GM21786 (cell line): ENCODE measurements at regions not wholly inside any gene's neighbourhood (a gene's known extent, or its start where the extent isn't known, plus 50 kb on each side); places are given as distances from the start of the nearest gene placed in this dataset.

Experiments used
- ATAC-seq: cut with Tn5 transposase; IDR thresholded peaks from one replicate; pipeline ENCODE4 v1.9.1; 2021; ENCODE audit not compliant: unreplicated experiment

- ATAC-seq: no peak
Measured at GRCh38 chr4:27248829-27249228, 388.2 kb downstream of the STIM2 start.

GRCh38 chr4:27251771-27252170, 391.1 kb downstream of the STIM2 start:
- ATAC-seq: no peak

GRCh38 chr4:27267339-27267969, 406.8 kb downstream of the STIM2 start:
- ATAC-seq: no peak

GRCh38 chr4:27267970-27268355, 407.3 kb downstream of the STIM2 start:
- no peak for ATAC-seq

GRCh38 chr4:27270435-27270834, 409.8 kb downstream of the STIM2 start:
- no peak for ATAC-seq

- no peak for ATAC-seq
Measured at GRCh38 chr4:27271555-27271954, 410.9 kb downstream of the STIM2 start.

GRCh38 chr4:27272217-27272616, 411.6 kb downstream of the STIM2 start:
- no peak for ATAC-seq

- no peak for ATAC-seq
Measured at GRCh38 chr4:27276307-27277073, 415.8 kb downstream of the STIM2 start.

- no peak for ATAC-seq
Measured at GRCh38 chr4:27278615-27279375, 418.2 kb downstream of the STIM2 start.

- ATAC-seq: no peak
Measured at GRCh38 chr4:27288496-27288895, 427.9 kb downstream of the STIM2 start.

- ATAC-seq: no peak
Measured at GRCh38 chr4:27289704-27290103, 429.1 kb downstream of the STIM2 start.

GRCh38 chr4:27293831-27294230, 433.2 kb downstream of the STIM2 start:
- no peak for ATAC-seq

GRCh38 chr4:27304751-27305150, 444.1 kb downstream of the STIM2 start:
- ATAC-seq: no peak

GRCh38 chr4:27305246-27305645, 444.6 kb downstream of the STIM2 start:
- ATAC-seq: no peak

- no peak for ATAC-seq
Measured at GRCh38 chr4:27308379-27308778, 447.7 kb downstream of the STIM2 start.

GRCh38 chr4:27315625-27316024, 455.0 kb downstream of the STIM2 start:
- no peak for ATAC-seq

GRCh38 chr4:27316176-27316575, 455.5 kb downstream of the STIM2 start:
- no peak for ATAC-seq

GRCh38 chr4:27318740-27319139, 458.1 kb downstream of the STIM2 start:
- ATAC-seq: no peak

GRCh38 chr4:27326991-27327390, 466.4 kb downstream of the STIM2 start:
- ATAC-seq: no peak

- ATAC-seq: no peak
Measured at GRCh38 chr4:27327421-27328181, 467.0 kb downstream of the STIM2 start.

- ATAC-seq: no peak
Measured at GRCh38 chr4:27338530-27338929, 477.9 kb downstream of the STIM2 start.
